Skin of body (tissue), 1 donor: ENCODE measurements at regions not wholly inside any gene's neighbourhood (a gene's known extent, or its start where the extent isn't known, plus 50 kb on each side); places are given as distances from the start of the nearest gene placed in this dataset.

ENCODE experiments used
- DNase-seq: peaks from one replicate; lab custom pipeline; 2025; lab: John Stamatoyannopoulos, UW

GRCh38 chr6:164121527-164121926 is 707.0 kb downstream of the QKI start:
- DNase-seq: no peak

DNA sequence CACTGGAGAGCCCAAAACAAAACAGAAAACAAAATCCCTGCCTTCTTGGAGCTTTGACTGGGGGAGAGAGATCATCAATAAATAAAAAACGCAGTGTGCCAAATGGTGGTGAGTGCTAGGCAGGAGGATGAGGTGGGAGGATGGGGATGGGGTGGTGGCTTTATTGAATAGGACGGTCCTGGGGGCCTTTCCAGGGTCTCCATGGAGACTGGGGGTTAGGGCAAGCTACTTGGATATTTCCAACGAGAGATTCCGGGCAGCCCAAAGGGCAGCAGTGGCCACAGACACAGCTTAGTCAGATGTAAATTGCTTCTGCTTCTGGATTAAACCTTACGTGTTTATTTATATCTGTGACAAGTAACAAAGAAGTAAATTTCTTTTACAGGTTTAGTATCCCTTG is 700.1 kb downstream of the QKI start:
- DNase-seq: no peak

- DNase-seq: no peak
Measured at GRCh38 chr6:164114051-164114450, 699.5 kb downstream of the QKI start.

DNA sequence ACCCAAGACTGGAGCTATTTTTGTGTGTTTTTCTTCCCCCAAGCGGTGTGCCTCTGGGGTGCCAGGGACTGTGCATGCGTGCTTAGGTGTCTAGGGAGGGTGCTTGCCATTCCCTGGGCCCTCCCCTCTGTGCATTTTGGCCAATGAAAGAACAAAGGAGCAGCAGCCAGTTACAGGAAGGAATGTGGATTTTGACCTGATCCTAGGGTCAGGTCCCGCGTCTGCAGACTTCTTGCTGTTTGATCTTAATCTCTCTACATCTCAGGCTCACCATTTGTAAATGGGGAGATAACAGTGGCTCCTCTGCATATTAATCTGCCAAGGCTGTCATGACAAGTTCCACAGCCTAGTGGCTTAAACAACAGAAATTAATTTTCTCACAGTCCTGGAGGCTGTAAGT is 699.1 kb downstream of the QKI start:
- no peak for DNase-seq

DNA sequence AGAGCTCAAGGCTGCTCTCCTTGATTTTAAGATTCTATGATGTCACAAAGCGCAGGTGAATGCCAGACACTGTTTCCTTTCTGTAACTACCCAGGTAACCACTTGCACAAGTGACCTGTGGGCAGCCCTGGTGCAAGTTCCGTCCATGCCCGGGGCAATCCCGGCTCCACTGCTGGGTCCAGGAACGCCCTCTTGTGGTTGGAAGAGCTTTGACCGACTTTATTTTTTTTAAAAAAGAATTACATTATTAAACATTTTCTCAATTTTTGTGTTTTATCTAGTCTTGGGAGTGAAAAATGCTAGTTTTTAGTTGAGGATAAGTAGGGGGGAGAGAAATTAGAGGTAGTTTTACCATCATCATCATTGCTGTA is 695.2 kb downstream of the QKI start:
- DNase-seq: no peak

DNA sequence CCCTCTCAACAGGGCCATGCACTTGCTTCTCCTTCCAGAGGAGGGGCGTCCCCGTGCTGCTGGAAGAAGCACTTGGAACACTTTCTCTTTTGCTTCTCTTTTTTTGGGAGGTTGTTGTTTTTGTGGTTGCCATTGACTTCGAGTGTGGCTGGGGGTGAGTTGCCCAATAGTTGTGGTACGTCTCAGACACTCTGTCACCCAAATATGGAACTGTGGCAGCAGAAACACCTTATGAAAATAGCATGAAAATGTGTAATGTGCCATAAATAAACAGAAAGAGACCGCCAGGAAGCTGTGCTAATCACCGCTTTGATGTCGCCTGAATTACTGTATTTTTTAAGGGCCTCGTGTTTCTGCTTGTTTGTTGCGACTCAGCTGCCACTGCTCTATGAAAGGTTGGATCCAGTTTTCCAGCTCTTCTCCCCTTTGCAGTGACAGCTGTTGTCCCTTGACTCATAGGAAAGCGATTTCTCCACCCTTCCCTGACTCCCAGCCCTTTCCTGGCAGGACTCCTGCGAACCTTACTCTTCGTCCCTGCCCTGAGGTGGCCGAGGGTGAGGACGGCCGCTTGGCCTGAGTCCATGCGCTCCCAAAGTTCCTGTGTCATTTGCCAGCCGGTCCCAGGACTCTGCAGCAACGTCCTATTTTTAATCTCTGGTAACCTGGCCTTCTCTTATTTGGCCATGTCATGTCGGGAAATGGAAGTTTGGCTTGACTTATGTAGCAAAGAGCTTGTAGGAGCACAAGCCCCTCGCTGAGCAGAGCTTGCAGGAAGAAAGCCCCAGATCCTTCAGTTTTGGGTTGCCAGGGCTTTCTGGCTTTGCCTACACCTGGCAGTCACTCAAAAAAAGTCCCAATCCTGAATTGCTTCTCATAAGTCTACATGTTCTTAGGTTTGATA is 694.6 kb downstream of the QKI start:
- peak; percentile 46 for DNase-seq

DNA sequence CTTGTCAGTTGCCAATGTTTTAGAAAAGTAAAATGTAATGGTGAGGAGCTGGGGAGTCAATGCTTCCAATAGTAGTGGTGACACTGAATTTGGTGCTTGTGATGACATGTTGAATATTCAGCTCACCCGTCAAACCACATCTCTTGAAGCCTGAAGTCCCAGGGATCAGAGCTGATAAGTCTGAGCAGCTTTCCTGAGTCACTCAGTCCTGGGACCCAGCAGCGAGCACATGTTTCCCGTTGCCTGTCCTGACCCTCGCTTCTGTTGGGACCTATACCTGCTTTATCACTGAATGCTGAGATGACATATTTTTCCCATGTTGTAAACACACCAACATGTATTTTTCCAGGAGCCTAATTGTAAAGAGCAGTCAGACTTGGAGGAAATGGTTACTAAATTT is 693.6 kb downstream of the QKI start:
- no peak for DNase-seq

GRCh38 chr6:164107297-164107995 is 692.9 kb downstream of the QKI start:
- DNase-seq: no peak

DNA sequence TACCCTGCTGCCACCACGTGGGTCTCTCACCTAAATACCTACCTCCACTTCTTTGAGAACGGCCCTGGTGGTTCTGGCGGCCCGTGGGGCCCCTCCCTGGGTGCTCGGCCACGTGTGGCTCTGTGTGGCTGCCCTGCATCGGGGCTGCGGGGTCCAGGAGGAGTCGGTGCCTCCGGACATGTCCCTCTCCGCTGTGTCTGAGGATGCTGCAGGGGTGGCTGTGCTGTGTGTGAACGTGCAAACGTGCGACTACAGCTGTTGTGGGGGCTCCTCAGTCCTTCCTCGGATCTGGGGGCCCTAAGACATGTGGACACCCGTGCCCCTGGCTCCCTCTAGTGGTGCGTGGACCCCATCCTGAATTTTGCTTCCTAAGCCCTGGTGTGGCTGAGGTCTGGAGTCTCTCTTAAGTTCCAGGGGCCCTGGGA is 691.8 kb downstream of the QKI start:
- DNase-seq: no peak

DNA sequence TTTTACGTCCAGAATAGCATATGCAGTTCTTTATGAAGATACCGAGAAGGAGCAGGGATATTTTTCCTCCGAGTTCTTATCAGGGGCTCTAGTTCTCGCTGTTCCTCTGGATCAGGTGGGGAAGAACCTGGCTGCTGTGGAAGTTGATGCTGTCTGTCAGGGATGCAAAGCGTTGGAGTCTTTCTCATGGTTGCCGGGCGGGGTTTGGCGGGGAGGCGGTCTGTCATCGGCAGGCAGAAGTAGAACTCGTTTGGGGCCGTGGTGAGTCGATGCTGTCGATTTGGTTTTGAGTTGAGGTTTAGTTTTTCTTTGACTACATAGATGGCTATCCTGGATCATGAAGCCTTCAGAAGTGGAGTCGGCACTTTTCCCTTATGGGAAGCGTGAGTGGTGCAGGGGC is 691.2 kb downstream of the QKI start:
- DNase-seq: no peak

DNA sequence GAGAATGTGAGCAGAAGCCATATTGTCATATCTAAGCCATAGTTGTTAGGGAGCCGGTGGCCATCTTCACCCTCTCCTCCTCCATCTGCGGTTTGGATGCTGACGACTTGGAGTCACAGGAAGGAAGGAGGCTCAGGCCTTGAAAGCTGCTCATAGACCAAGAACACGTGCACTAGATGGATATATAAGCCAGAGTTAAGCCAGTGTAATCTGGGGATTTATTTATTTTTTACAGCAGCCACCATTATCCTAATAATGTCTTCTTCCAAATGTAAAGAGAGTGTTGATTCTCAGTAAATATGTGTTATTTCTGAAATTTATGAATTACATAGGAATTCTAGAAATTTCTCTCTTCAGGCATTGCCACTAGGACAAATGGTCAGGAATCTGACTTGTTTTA is 689.9 kb downstream of the QKI start:
- no peak for DNase-seq

DNA sequence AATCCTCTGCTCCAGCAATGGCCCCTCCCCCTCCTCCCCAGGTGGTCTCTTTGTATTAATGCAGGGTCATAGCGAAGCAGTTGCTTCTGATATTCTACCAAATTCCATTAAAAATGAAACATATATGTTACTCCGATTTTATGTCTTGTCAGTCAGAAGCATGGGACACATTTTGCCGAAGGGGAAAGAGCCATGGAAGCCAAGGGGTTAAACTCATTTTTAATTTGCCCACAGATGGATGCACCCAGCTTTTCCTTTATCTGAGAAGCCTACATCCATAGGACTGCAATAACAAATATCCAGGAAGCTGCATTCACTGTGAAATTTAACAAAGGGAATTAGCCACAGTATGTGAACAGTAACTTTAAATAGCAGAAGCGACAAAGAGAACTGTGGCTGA is 688.2 kb downstream of the QKI start:
- no peak for DNase-seq

- no peak for DNase-seq
Measured at GRCh38 chr6:164101859-164102258, 687.3 kb downstream of the QKI start.

- DNase-seq: no peak
Measured at GRCh38 chr6:164099269-164099865, 684.8 kb downstream of the QKI start.

- peak; percentile 60 for DNase-seq
Measured at GRCh38 chr6:164098857-164099267, 684.3 kb downstream of the QKI start.

DNA sequence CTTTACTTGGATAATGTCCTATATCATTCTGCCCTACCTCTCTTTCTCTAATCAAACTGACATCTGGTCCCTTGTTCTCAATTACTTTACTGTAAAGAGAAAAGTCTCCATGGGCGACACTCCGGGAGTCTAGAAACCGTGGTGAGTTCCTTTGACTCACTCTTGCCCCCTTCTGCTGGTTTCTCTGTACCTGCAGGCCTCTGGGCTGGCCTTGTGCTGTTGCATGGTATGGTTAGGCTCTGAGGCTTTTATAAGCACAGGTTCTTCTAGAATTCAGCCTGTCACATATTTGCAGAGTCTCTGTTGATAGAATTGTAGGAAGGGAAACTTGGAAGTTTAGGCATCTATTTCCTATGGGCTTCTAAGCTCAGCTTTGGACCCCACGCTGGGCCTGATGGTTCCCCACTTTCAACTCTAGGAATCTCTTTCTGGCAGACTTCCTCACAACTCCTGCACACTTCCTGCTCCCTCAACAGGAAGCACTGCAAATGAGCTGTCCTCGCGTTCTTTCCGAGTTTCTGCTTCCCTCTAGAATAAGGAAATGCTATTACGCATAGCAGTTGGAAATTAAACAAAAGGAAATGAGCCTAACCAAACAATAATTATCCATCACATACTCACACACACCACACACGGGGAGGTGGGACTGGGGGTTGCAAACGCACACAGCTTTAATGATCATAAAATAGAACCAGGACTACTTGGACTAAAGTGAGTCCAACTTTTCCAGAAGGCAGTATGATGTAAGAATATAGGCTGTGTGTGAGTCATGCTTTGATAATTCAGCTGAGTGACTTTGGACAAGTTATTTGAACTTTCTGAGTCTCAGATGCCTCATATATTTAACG is 683.3 kb downstream of the QKI start:
- peak; percentile 92 for DNase-seq

GRCh38 chr6:164097056-164097455 is 682.5 kb downstream of the QKI start:
- no peak for DNase-seq

DNA sequence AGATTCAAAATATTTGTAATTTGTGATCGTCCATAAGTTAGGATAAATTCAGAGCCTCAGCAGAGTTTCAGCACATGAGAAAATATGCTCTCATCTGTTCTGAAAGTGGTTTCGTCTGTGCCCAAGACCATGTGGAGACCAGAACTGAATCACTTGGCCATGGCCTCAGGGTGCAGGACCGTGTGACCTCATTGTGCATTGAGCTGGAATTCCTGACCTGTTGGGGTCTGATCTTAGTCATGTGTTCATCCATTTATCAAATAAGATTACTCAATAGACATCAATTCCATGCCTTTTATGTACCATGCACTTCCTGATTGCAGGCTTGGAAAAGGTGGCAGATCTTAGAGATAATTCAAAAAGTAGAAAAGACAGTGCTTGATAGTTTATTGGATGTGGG is 680.5 kb downstream of the QKI start:
- DNase-seq: no peak

DNA sequence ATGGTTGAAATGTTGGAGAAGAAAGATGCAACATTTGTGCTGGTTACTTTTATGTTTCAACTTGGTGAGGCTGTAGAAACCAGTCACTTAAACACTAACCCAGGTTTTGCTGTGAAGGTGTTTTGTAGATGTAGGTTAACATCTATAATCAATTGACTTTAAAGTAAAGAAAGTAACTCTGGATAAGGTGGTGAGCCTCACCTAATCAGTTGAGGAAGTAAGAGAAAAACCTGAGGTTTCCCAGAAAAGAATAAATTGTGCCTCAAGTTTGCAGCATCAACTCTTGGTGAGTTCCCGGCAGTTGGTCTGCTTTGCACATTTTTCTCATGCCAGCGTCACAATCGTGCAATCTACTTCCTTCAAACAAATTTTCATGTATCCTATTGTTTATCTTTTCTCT is 673.4 kb downstream of the QKI start:
- no peak for DNase-seq

DNA sequence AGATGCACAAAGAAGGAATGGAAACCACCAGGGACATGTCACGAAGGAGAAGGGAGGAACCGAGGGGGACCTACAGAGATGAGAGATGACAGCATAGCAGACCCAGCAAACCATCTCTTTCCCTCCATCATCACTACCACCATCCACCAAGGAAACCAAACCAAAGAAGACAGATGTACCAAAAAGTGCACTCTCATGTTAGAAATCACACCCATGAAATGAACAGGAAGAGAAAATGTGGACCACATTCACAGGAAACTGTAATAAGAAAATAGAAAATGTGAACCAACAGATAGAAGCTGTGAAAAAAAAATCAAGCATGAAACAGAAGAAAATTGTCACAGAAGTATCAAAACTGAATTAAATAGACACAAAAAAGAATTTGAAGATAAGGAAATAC is 672.7 kb downstream of the QKI start:
- DNase-seq: no peak

- DNase-seq: no peak
Measured at GRCh38 chr6:164086076-164086887, 671.8 kb downstream of the QKI start.
